Omental fat pad (tissue), 3 donors: ENCODE measurements at regions not wholly inside any gene's neighbourhood (a gene's known extent, or its start where the extent isn't known, plus 50 kb on each side); places are given as distances from the start of the nearest gene placed in this dataset.

Experiments used
- ATAC-seq: fragments of 150-250 bp; one replicate; pipeline ENCODE4 v1.9.1; 2016; ENCODE audit warnings: mild to moderate bottlenecking, moderate library complexity; ENCODE audit not compliant: low FRiP score
- DNase-seq: peaks from one replicate; pipeline ENCODE4 v3.0.0-alpha.2; 2019; ENCODE audit warnings: low spot score
- TF ChIP-seq, protein P1 (sequence below), 3 donors: fragments of 450-650 bp; IDR thresholded peaks; one replicate each; pipeline ENCODE4 v1.5.1; 2016 to 2017; ENCODE audit warnings: antibody characterized with exemption in 3 of 3, mild to moderate bottlenecking in 3 of 3, moderate library complexity in 2 of 3

DNA sequence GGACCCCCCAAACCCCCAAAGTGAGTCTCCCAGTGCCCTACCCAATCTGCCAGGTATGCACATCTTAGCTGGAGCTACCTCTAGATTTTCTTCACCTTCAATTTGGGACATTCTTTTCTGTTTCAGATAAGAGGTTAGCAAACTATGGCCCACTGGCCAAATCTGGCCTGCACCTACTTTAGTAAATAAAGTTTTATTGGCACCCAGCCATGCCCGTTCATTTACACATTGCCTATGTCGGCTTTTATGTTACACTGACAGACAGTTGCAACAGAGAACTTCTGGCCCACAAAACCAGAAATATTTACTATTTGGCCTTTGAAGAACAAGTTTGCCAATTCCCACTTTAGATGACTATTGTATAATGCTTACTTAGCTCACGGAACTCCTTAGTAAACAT, 55.9 kb upstream of the STX16 start:
- ATAC-seq: no peak
- no peak for DNase-seq
- TF ChIP-seq, protein P1, sequence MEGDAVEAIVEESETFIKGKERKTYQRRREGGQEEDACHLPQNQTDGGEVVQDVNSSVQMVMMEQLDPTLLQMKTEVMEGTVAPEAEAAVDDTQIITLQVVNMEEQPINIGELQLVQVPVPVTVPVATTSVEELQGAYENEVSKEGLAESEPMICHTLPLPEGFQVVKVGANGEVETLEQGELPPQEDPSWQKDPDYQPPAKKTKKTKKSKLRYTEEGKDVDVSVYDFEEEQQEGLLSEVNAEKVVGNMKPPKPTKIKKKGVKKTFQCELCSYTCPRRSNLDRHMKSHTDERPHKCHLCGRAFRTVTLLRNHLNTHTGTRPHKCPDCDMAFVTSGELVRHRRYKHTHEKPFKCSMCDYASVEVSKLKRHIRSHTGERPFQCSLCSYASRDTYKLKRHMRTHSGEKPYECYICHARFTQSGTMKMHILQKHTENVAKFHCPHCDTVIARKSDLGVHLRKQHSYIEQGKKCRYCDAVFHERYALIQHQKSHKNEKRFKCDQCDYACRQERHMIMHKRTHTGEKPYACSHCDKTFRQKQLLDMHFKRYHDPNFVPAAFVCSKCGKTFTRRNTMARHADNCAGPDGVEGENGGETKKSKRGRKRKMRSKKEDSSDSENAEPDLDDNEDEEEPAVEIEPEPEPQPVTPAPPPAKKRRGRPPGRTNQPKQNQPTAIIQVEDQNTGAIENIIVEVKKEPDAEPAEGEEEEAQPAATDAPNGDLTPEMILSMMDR (IDR thresholded peaks at IDR 0.05): no peak

DNA sequence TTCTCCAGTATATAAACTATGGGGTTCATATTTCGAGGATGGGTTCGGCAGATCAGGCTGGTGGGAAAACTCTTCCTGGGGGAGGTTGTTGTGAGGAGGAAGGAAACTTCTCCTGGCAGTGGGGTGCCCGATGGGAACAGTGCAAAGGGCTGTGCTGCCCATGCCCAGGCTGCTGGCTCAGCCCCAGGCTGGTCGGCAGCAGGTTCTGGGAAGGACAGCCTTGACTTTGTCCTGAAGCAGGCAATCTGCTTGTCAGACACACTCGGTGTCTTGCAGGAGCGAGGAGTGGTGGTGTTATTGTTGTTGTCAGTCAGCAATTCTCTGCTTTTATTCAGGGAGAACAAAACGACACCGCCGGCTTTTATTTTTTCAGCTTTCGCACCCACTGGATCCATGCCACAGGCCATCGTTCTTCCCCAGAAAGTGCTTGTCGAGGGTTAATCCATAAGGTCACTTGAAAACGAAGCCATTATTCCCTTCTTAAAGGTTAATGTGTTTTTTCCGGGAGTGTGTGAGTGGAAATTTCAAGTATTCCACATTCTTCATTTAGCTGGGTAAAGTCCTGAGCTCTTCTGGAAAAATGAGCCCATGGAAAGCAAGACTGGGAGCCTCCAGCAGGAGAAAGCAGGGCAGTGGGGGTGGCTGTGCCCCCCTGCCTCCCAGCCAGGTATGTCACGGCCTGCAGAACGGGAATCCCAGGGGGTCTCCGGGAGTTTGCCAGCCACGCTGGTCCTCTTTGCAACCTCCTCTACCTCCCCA, 57.0 kb upstream of the STX16 start:
- ATAC-seq (no peak), DNase-seq (no peak)
- TF ChIP-seq, protein P1 (IDR thresholded peaks at IDR 0.05): no peak

DNA sequence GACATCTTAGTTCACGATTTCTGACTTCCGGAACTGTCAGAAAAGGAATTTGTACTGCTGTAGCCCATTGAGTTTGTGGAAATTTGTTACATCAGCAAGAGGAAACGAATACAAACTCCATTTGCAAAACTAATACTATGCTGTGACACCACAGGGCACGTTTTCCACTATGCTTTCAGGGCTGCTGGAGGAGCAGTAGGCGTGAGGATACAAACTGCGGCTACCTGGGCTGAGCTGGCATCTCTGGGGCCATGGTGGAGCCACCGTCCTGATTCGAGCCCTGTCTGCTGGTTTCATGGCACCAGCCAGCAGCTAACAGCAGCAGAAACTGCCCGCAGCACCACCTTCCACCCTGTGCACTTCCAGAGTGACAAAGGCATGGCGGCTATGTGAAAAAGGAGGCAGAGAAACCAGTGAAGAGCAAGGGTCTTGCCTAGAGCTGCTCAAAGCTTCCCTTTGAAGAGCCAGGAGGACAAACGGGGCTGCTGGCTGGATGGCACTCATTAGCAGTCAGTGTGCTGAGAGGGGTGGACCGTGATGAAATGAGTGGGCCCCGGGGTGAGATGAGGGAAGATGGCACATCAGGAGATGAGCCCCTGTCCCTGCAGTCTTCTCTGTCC, 58.9 kb upstream of the STX16 start:
- ATAC-seq: no peak
- DNase-seq: no peak
- TF ChIP-seq, protein P1 (IDR thresholded peaks at IDR 0.05): no peak

DNA sequence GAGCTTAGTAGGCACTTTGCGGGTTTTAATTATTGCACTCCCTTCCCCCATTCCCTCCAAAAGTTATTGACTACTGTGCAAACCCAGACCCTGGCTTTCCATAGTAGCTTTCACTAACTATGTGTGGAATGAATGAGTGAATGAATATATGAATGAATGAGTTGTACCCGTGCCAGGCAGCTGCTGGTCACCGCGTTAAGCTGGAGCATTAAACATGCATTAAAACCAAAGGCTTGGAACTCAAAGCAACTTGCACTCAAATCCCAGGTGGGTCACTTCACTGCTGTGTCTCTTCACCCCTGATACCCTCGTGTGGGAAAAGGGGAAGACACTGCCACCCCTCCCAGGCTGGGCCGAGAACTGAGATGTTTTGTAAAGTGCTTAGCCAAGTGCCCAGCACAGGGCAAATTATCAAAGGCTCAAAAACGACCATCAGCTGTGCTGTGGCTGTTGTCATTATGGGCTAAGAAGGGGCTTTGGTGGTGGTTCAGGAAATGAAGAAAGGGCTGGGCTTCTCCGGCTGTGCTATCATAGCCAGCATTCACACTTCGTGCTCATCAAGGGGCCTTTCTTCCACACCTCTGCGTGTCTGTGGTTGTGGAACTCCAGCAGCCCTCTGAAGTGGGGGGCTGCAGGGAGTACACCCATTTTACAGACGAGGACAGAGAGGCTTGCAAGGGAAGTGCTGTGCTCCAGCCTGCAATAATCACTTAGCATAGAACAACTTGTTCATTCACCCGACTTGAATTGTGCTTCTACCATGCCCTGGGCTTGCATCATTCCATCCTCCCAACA, 60.2 kb upstream of the STX16 start:
- no peak for DNase-seq
- ATAC-seq: no peak
- TF ChIP-seq, protein P1 (IDR thresholded peaks at IDR 0.05): no peak

DNA sequence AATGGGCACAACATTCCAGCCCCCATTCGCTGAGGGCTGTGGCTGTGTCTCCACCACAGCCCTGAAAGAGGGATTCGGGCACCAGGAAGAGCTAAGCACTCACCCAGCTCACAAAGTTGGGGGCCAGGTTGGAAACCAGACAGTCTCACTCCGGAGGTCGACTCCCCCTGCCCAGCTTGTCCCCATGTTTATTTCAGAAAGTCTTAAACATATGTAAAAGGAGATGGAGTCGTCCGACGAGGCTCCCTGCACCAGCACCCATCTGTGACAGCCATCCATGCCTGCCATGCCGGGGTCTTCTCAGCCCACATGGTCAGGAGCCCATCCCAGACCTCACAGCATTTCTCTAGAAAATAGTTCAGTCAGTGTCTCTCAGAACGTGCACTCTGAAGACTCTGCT, 63.6 kb upstream of the STX16 start:
- ATAC-seq: no peak
- TF ChIP-seq, protein P1 (IDR thresholded peaks at IDR 0.05): no peak
- no peak for DNase-seq

DNA sequence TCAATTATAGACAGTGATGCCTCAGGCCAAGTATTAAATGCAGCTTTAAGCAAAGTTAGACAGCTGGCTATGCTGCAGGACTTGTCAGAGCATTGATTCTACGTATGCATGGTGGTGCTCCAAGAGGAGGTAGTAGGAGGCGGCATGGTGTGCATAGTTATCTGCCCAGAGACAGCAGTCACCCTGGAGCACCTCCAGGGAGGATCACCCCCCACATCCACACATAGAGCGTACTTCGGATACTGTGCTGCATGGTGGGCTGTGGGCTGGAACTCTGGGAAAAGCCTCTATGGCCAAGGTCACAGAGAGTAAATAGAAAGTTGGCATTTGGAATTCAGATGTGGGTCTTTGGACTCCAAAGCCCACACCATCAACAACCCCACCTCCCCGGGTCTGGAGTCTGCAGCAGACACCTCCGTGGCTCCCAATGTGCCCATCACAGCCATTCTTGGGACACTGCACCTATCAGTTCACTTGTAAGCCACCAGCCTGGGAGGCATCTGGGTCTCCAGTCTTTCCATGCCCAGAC, 64.5 kb upstream of the STX16 start:
- DNase-seq: no peak
- TF ChIP-seq, protein P1 (IDR thresholded peaks at IDR 0.05): no peak
- ATAC-seq: no peak
